HL-60 (cell line): ENCODE measurements at regions not wholly inside any gene's neighbourhood (a gene's known extent, or its start where the extent isn't known, plus 50 kb on each side); places are given as distances from the start of the nearest gene placed in this dataset.

Experiments used
- CTCF ChIP-seq: IDR thresholded peaks from one replicate; pipeline ENCODE4 v1.5.1; 2011; ENCODE audit warnings: low read length, control low read depth, inconsistent platforms; ENCODE audit not compliant: insufficient read depth
- GABPA ChIP-seq: IDR thresholded peaks from 2 replicates; pipeline ENCODE4 v1.6.1; 2012; ENCODE audit warnings: low read depth
- POLR2AphosphoS5 ChIP-seq: IDR thresholded peaks from 2 replicates; pipeline ENCODE4 v1.6.1; 2012; ENCODE audit warnings: low read depth

GRCh38 chr1:216900116-216900620 is 176.9 kb upstream of the ESRRG start:
- TF ChIP-seq POLR2AphosphoS5, result no peak
- no peak for TF ChIP-seq CTCF
- no peak for TF ChIP-seq GABPA
